Stimulated activated CD8-positive, alpha-beta memory T cell treated with anti-CD3 and anti-CD28 coated beads, Interleukin-15, amount 100 ng/mL, for 48 hours (primary cell): ENCODE measurements at regions not wholly inside any gene's neighbourhood (a gene's known extent, or its start where the extent isn't known, plus 50 kb on each side); places are given as distances from the start of the nearest gene placed in this dataset.

Experiments
- DNase-seq, 2 donors: peaks; one replicate each; pipeline ENCODE4 v3.0.0-alpha.2; 2020; ENCODE audit warnings: low read depth in 2 of 2

- no peak for DNase-seq
Observed at GRCh38 chr10:123409426-123409825, 255.2 kb downstream of the BUB3 start.

GRCh38 chr10:123409884-123410283 is 255.7 kb downstream of the BUB3 start:
- DNase-seq, result no peak

GRCh38 chr10:123413353-123413752 is 252.8 kb upstream of the GPR26 start:
- no peak for DNase-seq

- DNase-seq, result no peak
Observed at GRCh38 chr10:123415523-123415922, 250.6 kb upstream of the GPR26 start.

- DNase-seq, result no peak
Observed at GRCh38 chr10:123417414-123417813, 248.7 kb upstream of the GPR26 start.

- DNase-seq, result no peak
Observed at GRCh38 chr10:123421461-123421860, 244.7 kb upstream of the GPR26 start.

GRCh38 chr10:123422261-123422660 is 243.9 kb upstream of the GPR26 start:
- DNase-seq, result no peak

GRCh38 chr10:123424537-123424936 is 241.6 kb upstream of the GPR26 start:
- no peak for DNase-seq

- DNase-seq, result no peak
Observed at GRCh38 chr10:123425680-123426079, 240.5 kb upstream of the GPR26 start.

GRCh38 chr10:123427165-123427786 is 238.9 kb upstream of the GPR26 start:
- no peak for DNase-seq

GRCh38 chr10:123428391-123428790 is 237.8 kb upstream of the GPR26 start:
- no peak for DNase-seq

- no peak for DNase-seq
Observed at GRCh38 chr10:123429706-123430221, 236.4 kb upstream of the GPR26 start.

GRCh38 chr10:123433539-123433938 is 232.6 kb upstream of the GPR26 start:
- no peak for DNase-seq

GRCh38 chr10:123434435-123435039 is 231.6 kb upstream of the GPR26 start:
- DNase-seq, result no peak

- no peak for DNase-seq
Observed at GRCh38 chr10:123442901-123443300, 223.3 kb upstream of the GPR26 start.

- DNase-seq, result no peak
Observed at GRCh38 chr10:123443924-123444323, 222.2 kb upstream of the GPR26 start.

- DNase-seq, result no peak
Observed at GRCh38 chr10:123445261-123445775, 220.8 kb upstream of the GPR26 start.

GRCh38 chr10:123446449-123447156 is 219.6 kb upstream of the GPR26 start:
- no peak for DNase-seq

GRCh38 chr10:123449234-123449962 is 216.8 kb upstream of the GPR26 start:
- DNase-seq, result no peak

- no peak for DNase-seq
Observed at GRCh38 chr10:123450956-123451605, 215.1 kb upstream of the GPR26 start.

GRCh38 chr10:123451618-123452245 is 214.4 kb upstream of the GPR26 start:
- DNase-seq, result no peak
